ENCODE measurements at regions not wholly inside any gene's neighbourhood (a gene's known extent, or its start where the extent isn't known, plus 50 kb on each side); places are given as distances from the start of the nearest gene placed in this dataset.

- Histone ChIP-seq H3K4me1 (ENCODE audit: control insufficient read depth, insufficient read depth, low read length) (no peaks in the 10 kb centered on the region), H3K36me3 (ENCODE audit: control insufficient read depth, insufficient read depth, low read length) (no peaks in the 10 kb centered on the region), H3K27ac (ENCODE audit: low read depth, low read length) (no peak overlapping the region), H3K9me3 (ENCODE audit: control insufficient read depth, low read length) (no peaks in the 10 kb centered on the region), H3K9ac (ENCODE audit: extremely low read depth, low read length, poor library complexity, severe bottlenecking) (no peak overlapping the region), H3K4me3 (ENCODE audit: low read length) (no peak overlapping the region), H3K27me3 (ENCODE audit: control insufficient read depth, insufficient read depth, low read length, poor library complexity, severe bottlenecking) (no peaks in the 10 kb centered on the region)
- Mint-ChIP-seq H3K27me3 (ENCODE audit: insufficient read depth) (peaks cover 9% of the 10 kb centered on the region), H3K4me1 (peaks cover 16% of the 10 kb centered on the region), H3K27ac (no peak overlapping the region), H3K36me3 (ENCODE audit: low read depth) (no peaks in the 10 kb centered on the region), H3K4me3 (no peak overlapping the region), H3K9me3 (no peaks in the 10 kb centered on the region)
- no peak for DNase-seq
- no peak for TF ChIP-seq CTCF (conservative IDR thresholded peaks at IDR 0.05)
- WGBS, 2 experiments (ENCODE audit: insufficient coverage in 1 of 2, insufficient read length in 1 of 2) = 90 to 94% methylated on average over 6 to 9 of the region's 9 CpGs
These were observed 109.9 kb downstream of the TLE3 start for GRCh38 chr15:69987492-69988489.

- H3K27ac ChIP-seq (ENCODE audit: low read depth, low read length) = no peak overlapping the region
These were observed 109.0 kb downstream of the TLE3 start for GRCh38 chr15:69988541-69989225.

More at GRCh38 chr15:69988541-69989225, 109.0 kb downstream of the TLE3 start:
- Mint-ChIP-seq H3K36me3 (ENCODE audit: low read depth) (no peaks in the 10 kb centered on the region), H3K9me3 (no peaks in the 10 kb centered on the region), H3K4me3 (no peak overlapping the region), H3K27me3 (ENCODE audit: insufficient read depth) (peaks cover 11% of the 10 kb centered on the region), H3K4me1 (peaks cover 17% of the 10 kb centered on the region), H3K27ac (no peak overlapping the region)
- TF ChIP-seq CTCF (conservative IDR thresholded peaks at IDR 0.05) = no peak
- Histone ChIP-seq H3K27me3 (ENCODE audit: control insufficient read depth, insufficient read depth, low read length, poor library complexity, severe bottlenecking) (no peaks in the 10 kb centered on the region), H3K9ac (ENCODE audit: extremely low read depth, low read length, poor library complexity, severe bottlenecking) (no peak overlapping the region), H3K4me3 (ENCODE audit: low read length) (no peak overlapping the region), H3K36me3 (ENCODE audit: control insufficient read depth, insufficient read depth, low read length) (no peaks in the 10 kb centered on the region), H3K9me3 (ENCODE audit: control insufficient read depth, low read length) (no peaks in the 10 kb centered on the region), H3K4me1 (ENCODE audit: control insufficient read depth, insufficient read depth, low read length) (no peaks in the 10 kb centered on the region)
- 76 to 82% methylated on average over 10 of the region's 10 CpGs for WGBS, 2 experiments (ENCODE audit: insufficient coverage in 1 of 2, insufficient read length in 1 of 2)
- DNase-seq = peak; percentile 60

Measured in endodermal cell (in vitro differentiated cells).